Fibroblast of lung (primary cell): ENCODE measurements at regions not wholly inside any gene's neighbourhood (a gene's known extent, or its start where the extent isn't known, plus 50 kb on each side); places are given as distances from the start of the nearest gene placed in this dataset.

Source experiments
- EZH2 ChIP-seq: IDR thresholded peaks from 2 replicates; pipeline ENCODE4 v1.5.1; 2012; ENCODE audit warnings: low read length, control low read depth, mild to moderate bottlenecking; ENCODE audit errors: missing control alignments
- TF ChIP-seq, protein P1 (sequence below), 2 donors: IDR thresholded peaks in 1 of 2; conservative IDR thresholded peaks in 1 of 2; 1 replicate in 1 of 2; 2 replicates in 1 of 2; pipeline ENCODE4 v1.5.1; 2011 to 2012; ENCODE audit warnings: low read length in 2 of 2, control low read depth in 1 of 2, inconsistent platforms in 1 of 2, low read depth in 1 of 2, mild to moderate bottlenecking in 1 of 2

DNA sequence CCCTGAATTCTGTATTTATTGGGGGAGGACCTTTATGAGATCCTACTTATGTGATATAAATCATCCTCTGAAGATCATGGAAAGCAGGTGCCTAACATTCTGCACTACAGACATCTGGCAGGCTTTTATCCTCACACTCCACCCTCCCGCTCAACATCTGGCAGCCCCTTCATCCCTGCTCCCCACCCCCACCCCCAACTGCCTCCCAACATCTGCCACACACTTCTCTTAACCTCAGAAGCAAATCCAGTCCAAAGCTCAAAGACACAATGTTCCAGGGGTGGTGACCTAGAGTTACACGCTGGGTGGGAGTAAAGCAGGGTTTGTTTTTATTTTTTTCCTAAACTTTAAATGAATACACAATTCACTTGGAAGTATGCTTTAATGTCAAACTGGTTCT, 184.5 kb upstream of the ATP11B start:
- TF ChIP-seq, protein P1, sequence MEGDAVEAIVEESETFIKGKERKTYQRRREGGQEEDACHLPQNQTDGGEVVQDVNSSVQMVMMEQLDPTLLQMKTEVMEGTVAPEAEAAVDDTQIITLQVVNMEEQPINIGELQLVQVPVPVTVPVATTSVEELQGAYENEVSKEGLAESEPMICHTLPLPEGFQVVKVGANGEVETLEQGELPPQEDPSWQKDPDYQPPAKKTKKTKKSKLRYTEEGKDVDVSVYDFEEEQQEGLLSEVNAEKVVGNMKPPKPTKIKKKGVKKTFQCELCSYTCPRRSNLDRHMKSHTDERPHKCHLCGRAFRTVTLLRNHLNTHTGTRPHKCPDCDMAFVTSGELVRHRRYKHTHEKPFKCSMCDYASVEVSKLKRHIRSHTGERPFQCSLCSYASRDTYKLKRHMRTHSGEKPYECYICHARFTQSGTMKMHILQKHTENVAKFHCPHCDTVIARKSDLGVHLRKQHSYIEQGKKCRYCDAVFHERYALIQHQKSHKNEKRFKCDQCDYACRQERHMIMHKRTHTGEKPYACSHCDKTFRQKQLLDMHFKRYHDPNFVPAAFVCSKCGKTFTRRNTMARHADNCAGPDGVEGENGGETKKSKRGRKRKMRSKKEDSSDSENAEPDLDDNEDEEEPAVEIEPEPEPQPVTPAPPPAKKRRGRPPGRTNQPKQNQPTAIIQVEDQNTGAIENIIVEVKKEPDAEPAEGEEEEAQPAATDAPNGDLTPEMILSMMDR (conservative IDR thresholded peaks at IDR 0.05 in 1 of 2, IDR thresholded peaks at IDR 0.05 in 1 of 2; ENCODE audit: low read depth in 1 of 2, low read length in 2 of 2): no peak
- no peak for TF ChIP-seq EZH2
